ENCODE measurements at regions not wholly inside any gene's neighbourhood (a gene's known extent, or its start where the extent isn't known, plus 50 kb on each side); places are given as distances from the start of the nearest gene placed in this dataset.

- FAIRE-seq: no peak
- no peak for TF ChIP-seq HLTF (IDR thresholded peaks at IDR 0.05)
- no peak for TF ChIP-seq GTF3C2 (IDR thresholded peaks at IDR 0.05; ENCODE audit: borderline replicate concordance, extremely low read depth, insufficient read length)
- TF ChIP-seq ZNF764 (CRISPR knock-in tag; IDR thresholded peaks at IDR 0.05; ENCODE audit: low read depth): no peak
- TF ChIP-seq CREB3 (tag; conservative IDR thresholded peaks at IDR 0.05; ENCODE audit: low read depth): no peak
- TF ChIP-seq ELF4 (CRISPR knock-in tag; IDR thresholded peaks at IDR 0.05): no peak
- no peak for TF ChIP-seq PYGO2 (tag; IDR thresholded peaks at IDR 0.05)
- TF ChIP-seq ZNF280A (IDR thresholded peaks at IDR 0.05; ENCODE audit: low read depth, partially characterized antibody): no peak
- no peak for TF ChIP-seq AFF1 (IDR thresholded peaks at IDR 0.05; ENCODE audit: low read depth in 1 of 2, partially characterized antibody in 2 of 2)
- Histone ChIP-seq H3K36me3 (ENCODE audit: control insufficient read depth, insufficient read depth, low read length) (no peaks in the 10 kb centered on the region), H3K27me3 (ENCODE audit: control insufficient read depth in 2 of 2, insufficient read depth in 2 of 2, low read length in 2 of 2) (peaks cover 0 to 12% of the 10 kb centered on the region in 2 experiments; a peak in 3 of 5 replicates), H3K27ac (ENCODE audit: extremely low read depth, low read depth, low read length) (no peak overlapping the region), H3K9ac (ENCODE audit: insufficient read depth in 1 of 2, low read depth in 2 of 2, low read length in 2 of 2) (no peak overlapping the region), H3K9me1 (ENCODE audit: control insufficient read depth, insufficient read depth, low read length) (no peaks in the 10 kb centered on the region), H3K79me2 (ENCODE audit: control insufficient read depth, insufficient read depth, low read length) (no peaks in the 10 kb centered on the region), H4K20me1 (replicated peaks; ENCODE audit: control insufficient read depth, insufficient read depth, low read length) (no peaks in the 10 kb centered on the region), H2AFZ (ENCODE audit: low read depth, low read length) (no peak overlapping the region), H3K4me3 (no peak overlapping the region), H3K9me3 (replicated peaks; ENCODE audit: control insufficient read depth, insufficient read depth, low read depth, low read length) (no peaks in the 10 kb centered on the region), H3K4me2 (ENCODE audit: insufficient read depth, low read length) (no peak overlapping the region), H3K4me1 (replicated peaks in 1 of 2; ENCODE audit: control insufficient read depth in 2 of 2, insufficient read depth in 2 of 2, low read length in 2 of 2) (no peaks in the 10 kb centered on the region)
- WGBS (ENCODE audit: insufficient coverage, low coverage, missing lambda C conversion rate): 2% methylated on average over 5 of the region's 6 CpGs
- in situ Hi-C loops (cut with MboI): no loop called here
- ChIA-PET POLR2A (no interaction called here), CTCF (ENCODE audit: low intra/inter-chr PET ratio) (no interaction called here)
- intact Hi-C loops (cut with micrococcal nuclease): no loop called here
- no peak for DNase-seq (ENCODE audit: extremely low read depth in 1 of 4, low spot score in 3 of 4)
- no TSS peak for BruUV-seq (replicated peaks)
- no peak for ATAC-seq
Measured at GRCh38 chr10:129413024-129413423, 54.0 kb upstream of the MGMT start.

Data from K562 (cell line).